A549 (cell line): ENCODE measurements at regions not wholly inside any gene's neighbourhood (a gene's known extent, or its start where the extent isn't known, plus 50 kb on each side); places are given as distances from the start of the nearest gene placed in this dataset.

ENCODE experiments used
- ATAC-seq, 2 experiments: fragments of 200-7000 bp in 1 of 2; fragments of >200 bp in 1 of 2; cut with Nextera tagmentation in 1 of 2; cut with Tn5 transposase in 1 of 2; 3 replicates each; pipeline versions ENCODE4 v1.8.0 to v1.9.1; 2018 to 2020; ENCODE audit warnings: mild to moderate bottlenecking in 1 of 2, moderate library complexity in 1 of 2
- CTCF ChIA-PET: fragments of 300-600 bp; sonication (Branson Sonifier 250); formaldehyde crosslinking; extraction: SDS; loops from one replicate; lab custom pipeline; 2021; ENCODE audit warnings: antibody characterized with exemption, inconsistent platforms; lab: Yijun Ruan, JAX
- POLR2A ChIA-PET: fragments of 350-600 bp; formaldehyde crosslinking; extraction: SDS; loops from one replicate; lab custom pipeline; 2021; ENCODE audit warnings: antibody characterized with exemption, inconsistent platforms; lab: Yijun Ruan, JAX
- DNase-seq, 2 experiments: peaks; one replicate each; pipeline versions ENCODE4 v3.0.0 to v3.0.0-alpha.2; 2011 to 2016; ENCODE audit warnings: low read depth in 1 of 2, low spot score in 1 of 2
- FAIRE-seq: peaks from 2 replicates; lab custom pipeline; 2011; peaks lifted over from hg19 to GRCh38; lab: Jason Lieb, UNC
- H3K27ac ChIP-seq, 2 experiments: fragments of >200 bp; sonication (Bioruptor Twin); formaldehyde crosslinking; 3 replicates each; pipeline ENCODE4 v1.5.1; 2016 to 2017
- H3K4me1 ChIP-seq: fragments of >200 bp; sonication (Bioruptor Twin); formaldehyde crosslinking; 3 replicates; pipeline ENCODE4 v1.6.1; 2016
- H3K4me2 ChIP-seq: fragments of >200 bp; sonication (Bioruptor Twin); formaldehyde crosslinking; 3 replicates; pipeline ENCODE4 v1.6.1; 2016
- H3K4me3 ChIP-seq: fragments of >200 bp; sonication (Bioruptor Twin); formaldehyde crosslinking; 3 replicates; pipeline ENCODE4 v1.5.1; 2016
- H3K9me3 ChIP-seq: fragments of >200 bp; sonication (Bioruptor Twin); formaldehyde crosslinking; 3 replicates; pipeline ENCODE4 v1.6.1; 2016
- BCL3 ChIP-seq: fragments of >200 bp; sonication (Bioruptor Twin); formaldehyde crosslinking; IDR thresholded peaks from 3 replicates; pipeline ENCODE4 v1.6.1; 2016
- CBX2 ChIP-seq: fragments of 200-600 bp; sonication (generic); IDR thresholded peaks from 2 replicates; pipeline ENCODE4 v1.6.1; 2016; ENCODE audit warnings: low read depth, mild to moderate bottlenecking, borderline replicate concordance
- EHMT2 ChIP-seq: fragments of 200-600 bp; sonication (generic); IDR thresholded peaks from 2 replicates; pipeline ENCODE4 v1.6.1; 2016; ENCODE audit warnings: antibody characterized with exemption, low read depth, mild to moderate bottlenecking, moderate library complexity
- ESRRA ChIP-seq: fragments of 150-350 bp; IDR thresholded peaks from 2 replicates; pipeline ENCODE4 v1.6.1; 2014; ENCODE audit warnings: mild to moderate bottlenecking, low read length, borderline replicate concordance
- HDAC2 ChIP-seq: fragments of 200-600 bp; sonication (generic); IDR thresholded peaks from 2 replicates; pipeline ENCODE4 v1.6.1; 2016
- HES2 ChIP-seq: fragments of >200 bp; sonication (Bioruptor Twin); formaldehyde crosslinking; IDR thresholded peaks from 2 replicates; pipeline ENCODE4 v1.6.1; 2016
- HMGXB4 ChIP-seq: fragments of 250-450 bp; sonication (Bioruptor Pico); IDR thresholded peaks from 2 replicates; pipeline ENCODE4 v1.5.0; 2021; ENCODE audit warnings: mild to moderate bottlenecking, moderate library complexity, borderline replicate concordance
- HOXA7 ChIP-seq: fragments of 250-450 bp; sonication (Bioruptor Pico); IDR thresholded peaks from 2 replicates; pipeline ENCODE4 v1.5.0; 2020; ENCODE audit warnings: mild to moderate bottlenecking, moderate library complexity
- HOXB5 ChIP-seq: fragments of 250-450 bp; sonication (Bioruptor Pico); IDR thresholded peaks from 2 replicates; pipeline ENCODE4 v1.5.0; 2020; ENCODE audit warnings: mild to moderate bottlenecking, moderate library complexity
- JUNB ChIP-seq: fragments of >200 bp; sonication (Bioruptor Twin); formaldehyde crosslinking; IDR thresholded peaks from 2 replicates; pipeline ENCODE4 v1.6.1; 2016
- KDM1A ChIP-seq: fragments of 200-600 bp; sonication (generic); IDR thresholded peaks from 2 replicates; pipeline ENCODE4 v1.6.1; 2016; ENCODE audit warnings: low read depth, mild to moderate bottlenecking
- MAFK ChIP-seq: fragments of 450-650 bp; IDR thresholded peaks from 2 replicates; pipeline ENCODE4 v1.6.1; 2014; ENCODE audit not compliant: partially characterized antibody
- NFE2L2 ChIP-seq: fragments of 150-350 bp; conservative IDR thresholded peaks from 2 replicates; pipeline ENCODE4 v1.6.1; 2014; ENCODE audit warnings: low read length
- PBX3 ChIP-seq: IDR thresholded peaks from 2 replicates; pipeline ENCODE4 v1.6.1; 2012
- PHF8 ChIP-seq: fragments of 200-600 bp; sonication (generic); IDR thresholded peaks from 2 replicates; pipeline ENCODE4 v1.6.1; 2016; ENCODE audit warnings: low read depth, mild to moderate bottlenecking, antibody characterized with exemption, moderate library complexity, borderline replicate concordance
- RARB ChIP-seq: fragments of 250-450 bp; sonication (Bioruptor Pico); IDR thresholded peaks from 2 replicates; pipeline ENCODE4 v1.8.0; 2021; ENCODE audit warnings: mild to moderate bottlenecking, moderate library complexity
- RCOR1 ChIP-seq: fragments of 150-350 bp; IDR thresholded peaks from 2 replicates; pipeline ENCODE4 v1.6.1; 2014; ENCODE audit warnings: antibody characterized with exemption, low read length, low read depth
- RFX5 ChIP-seq: fragments of 450-650 bp; IDR thresholded peaks from 2 replicates; pipeline ENCODE4 v1.7.1; 2014; ENCODE audit warnings: antibody characterized with exemption, mild to moderate bottlenecking, moderate library complexity
- ZFP36 ChIP-seq: fragments of 450-650 bp; IDR thresholded peaks from 2 replicates; pipeline ENCODE4 v1.6.1; 2014; ENCODE audit warnings: borderline replicate concordance; ENCODE audit not compliant: partially characterized antibody
- ZNF302 ChIP-seq: fragments of 250-450 bp; sonication (Bioruptor Pico); IDR thresholded peaks from 2 replicates; pipeline ENCODE4 v1.9.0; 2021; ENCODE audit warnings: inconsistent platforms, mild to moderate bottlenecking, moderate library complexity
- WGBS: methylation state at CpG from one replicate; pipeline ENCODE4 v1.1.6; 2017; ENCODE audit errors: missing lambda C conversion rate; 5-methylcytosine and 5-hydroxymethylcytosine counted together

- TF ChIP-seq HOXB5 (CRISPR knock-in tag) = no peak
These were observed 398.5 kb downstream of the NUF2 start (continued) for GRCh38 chr1:163720294-163720693.

- Histone ChIP-seq H3K27ac (no peak overlapping the region), H3K4me2 (no peak overlapping the region), H3K9me3 (no peaks in the 10 kb centered on the region; the same call in 2 of the 3 replicates), H3K4me3 (no peak overlapping the region), H3K4me1 (no peaks in the 10 kb centered on the region)
- TF ChIP-seq ZFP36 (no peak), HDAC2 (no peak), RFX5 (no peak), JUNB (no peak), BCL3 (no peak), HES2 (no peak), RCOR1 (no peak), EHMT2 (no peak), HOXA7 (CRISPR knock-in tag) (no peak), PHF8 (no peak)
- POLR2A ChIA-PET = no interaction called here
- CTCF ChIA-PET = no interaction called here
- FAIRE-seq = no peak
- ATAC-seq = no peak
- DNase-seq = no peak
These were observed 403.8 kb downstream of the NUF2 start for GRCh38 chr1:163725551-163725950.

GRCh38 chr1:163730411-163730821 lies 408.7 kb downstream of the NUF2 start:
- Histone ChIP-seq H3K4me1 (no peaks in the 10 kb centered on the region), H3K4me2 (no peak overlapping the region), H3K4me3 (no peak overlapping the region), H3K9me3 (no peaks in the 10 kb centered on the region), H3K27ac (no peak overlapping the region)
- ChIA-PET CTCF (no interaction called here), POLR2A (no interaction called here)
- TF ChIP-seq HMGXB4 (CRISPR knock-in tag) (no peak), RARB (CRISPR knock-in tag) (no peak), RFX5 (no peak), MAFK (no peak), ESRRA (no peak), NFE2L2 (no peak), KDM1A (no peak), CBX2 (no peak), ZNF302 (CRISPR knock-in tag) (no peak), PBX3 (no peak)
- DNase-seq = no peak
- no peak for FAIRE-seq
- no peak for ATAC-seq
- 0% methylated on average over 3 of the region's 3 CpGs for WGBS
